ENCODE measurements at regions not wholly inside any gene's neighbourhood (a gene's known extent, or its start where the extent isn't known, plus 50 kb on each side); places are given as distances from the start of the nearest gene placed in this dataset.

GRCh38 chr15:81957698-81958097 lies 88.1 kb downstream of the MEX3B start:
- TF ChIP-seq CTCF (conservative IDR thresholded peaks at IDR 0.05 in 1 of 2, IDR thresholded peaks at IDR 0.05 in 1 of 2; ENCODE audit: extremely low read depth in 1 of 2, insufficient read depth in 1 of 2, low read depth in 1 of 2, low read length in 2 of 2) (no peak), EZH2 (IDR thresholded peaks at IDR 0.05; ENCODE audit: borderline replicate concordance, low read length) (no peak)
